GM18505 (cell line): ENCODE measurements at regions not wholly inside any gene's neighbourhood (a gene's known extent, or its start where the extent isn't known, plus 50 kb on each side); places are given as distances from the start of the nearest gene placed in this dataset.
"Not testable (repeated sequence)": the region's sequence is repeated elsewhere in the genome, so short reads cannot be mapped to it uniquely, and the experiment has no call there.

Experiments
- ATAC-seq: cut with Tn5 transposase; IDR thresholded peaks from one replicate; pipeline ENCODE4 v1.9.1; 2021; ENCODE audit not compliant: unreplicated experiment
- POLR2A ChIP-seq: IDR thresholded peaks from 4 replicates; pipeline ENCODE4 v1.6.1; 2011; ENCODE audit warnings: borderline replicate concordance; ENCODE audit not compliant: insufficient read depth, insufficient read length; ENCODE audit errors: extremely low read depth

DNA sequence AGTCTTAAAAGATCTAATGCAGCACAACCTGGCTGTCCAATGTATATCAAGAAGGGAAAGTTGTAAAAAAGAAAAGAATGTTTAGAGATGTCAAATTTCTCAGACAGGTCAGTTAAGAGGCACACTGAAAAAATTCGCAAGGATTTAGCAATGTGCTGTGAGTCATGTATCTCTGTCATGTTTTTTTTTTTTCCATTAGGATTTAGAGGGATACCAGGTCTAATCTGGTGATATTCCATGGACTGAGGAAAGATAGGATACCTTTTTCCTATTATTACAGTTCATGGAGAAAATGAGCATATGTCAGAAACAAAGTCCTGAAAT is 815.4 kb upstream of the PCDH10 start:
- no peak for ATAC-seq

DNA sequence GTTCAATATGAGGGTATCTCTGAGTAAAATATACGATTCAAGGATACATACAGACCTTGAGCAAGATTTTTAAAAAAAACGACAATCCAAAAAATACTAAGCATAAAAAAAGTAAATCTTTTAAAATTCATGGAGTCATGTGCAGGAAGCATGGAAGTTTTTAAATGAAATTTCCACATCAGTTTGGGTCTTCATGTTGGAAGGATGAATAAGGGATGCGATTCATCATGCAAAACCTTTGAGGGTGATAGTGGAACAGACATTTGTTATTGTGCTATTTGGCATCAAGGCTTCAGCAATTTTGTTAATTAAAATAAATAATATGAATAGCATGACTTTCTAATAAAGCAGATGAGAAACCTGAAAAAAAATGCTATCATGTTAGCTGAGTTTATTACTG is 815.0 kb upstream of the PCDH10 start:
- no peak for ATAC-seq
- no peak for TF ChIP-seq POLR2A

More for the DNA sequence above, 815.4 kb upstream of the PCDH10 start:
- TF ChIP-seq POLR2A: no peak

DNA sequence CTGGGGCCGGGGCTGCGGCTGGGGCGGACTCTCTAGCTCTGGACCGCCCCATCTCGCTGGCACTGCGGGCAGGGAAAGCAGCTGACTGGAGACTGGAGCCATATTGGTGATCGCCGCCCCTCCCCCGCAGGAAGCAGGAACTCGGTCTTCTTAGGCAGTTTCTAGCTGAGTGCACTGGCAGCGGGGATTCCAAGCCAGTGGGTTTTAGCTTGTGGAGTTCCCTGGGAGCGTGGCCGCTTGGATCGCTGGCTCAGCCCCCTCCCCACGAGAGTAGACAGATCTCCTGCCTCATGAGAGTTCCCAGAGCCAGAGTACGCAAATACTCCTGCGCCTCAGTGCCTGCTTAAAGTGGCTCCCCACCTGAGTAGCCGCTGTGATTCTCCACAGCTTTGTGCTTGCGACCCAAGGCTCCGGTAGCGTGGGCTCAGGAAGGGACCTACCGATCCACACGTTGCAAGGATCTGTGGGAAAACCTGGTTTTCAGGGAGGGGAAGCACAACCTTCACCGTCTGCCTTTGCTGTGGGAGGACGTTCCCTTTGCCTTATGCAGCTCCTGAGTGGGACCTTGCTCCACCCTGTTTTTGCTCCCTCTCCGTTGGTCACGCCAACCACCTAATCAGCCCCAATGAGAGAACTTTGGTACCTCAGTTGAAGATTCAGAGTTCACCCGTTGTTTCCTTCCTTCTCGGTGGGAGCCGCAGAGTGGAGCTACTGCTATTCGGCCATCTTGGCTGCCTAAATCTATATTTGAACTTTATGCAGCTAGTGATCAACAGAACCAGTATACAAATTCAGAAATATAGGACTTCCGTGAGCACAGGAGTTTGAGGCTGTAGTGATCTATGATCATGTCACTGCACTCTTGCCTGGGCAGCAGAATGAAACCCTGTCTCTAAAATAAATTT is 803.9 kb upstream of the PCDH10 start:
- no peak for TF ChIP-seq POLR2A
- no peak for ATAC-seq

DNA sequence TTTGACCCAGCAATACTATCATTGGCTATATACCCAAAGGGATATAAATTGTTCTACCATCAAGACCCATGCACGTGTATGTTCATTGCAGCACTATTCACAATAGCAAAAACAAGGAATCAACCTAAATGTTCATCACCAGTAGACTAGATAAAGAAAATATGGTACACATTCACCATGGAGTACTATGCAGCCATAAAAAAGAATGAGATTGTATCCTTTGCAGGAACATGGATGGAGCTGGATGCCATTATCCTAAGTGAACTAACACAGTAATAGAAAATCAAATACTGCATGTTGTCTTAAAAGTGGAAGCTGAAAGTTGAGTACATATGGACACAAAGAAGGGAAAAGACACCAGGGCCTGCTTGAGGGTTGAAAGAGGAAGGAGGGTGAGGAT is 803.1 kb upstream of the PCDH10 start:
- TF ChIP-seq POLR2A: no peak
- ATAC-seq: no peak

DNA sequence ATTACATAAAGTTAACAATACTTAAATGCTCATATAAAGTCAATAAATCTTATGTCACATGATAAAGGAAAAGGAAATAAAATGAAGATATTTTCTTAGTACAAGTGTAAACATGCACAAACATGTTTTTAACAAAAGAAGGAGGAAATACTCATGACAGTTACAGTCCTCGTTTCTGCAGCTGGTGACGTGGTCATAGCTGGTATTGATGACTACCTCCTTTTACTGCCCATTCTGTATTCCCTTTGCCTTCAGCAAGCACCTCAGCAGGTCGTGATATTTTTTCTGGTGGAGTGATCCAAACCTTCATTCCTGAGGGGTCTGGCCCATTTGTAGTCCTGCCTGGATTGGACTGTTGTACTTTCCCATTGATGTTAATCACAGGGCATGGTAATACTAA is 797.5 kb upstream of the PCDH10 start:
- not testable (repeated sequence) for ATAC-seq

- no peak for TF ChIP-seq POLR2A
- no peak for ATAC-seq
Observed at GRCh38 chr4:132382243-132382642, 766.9 kb upstream of the PCDH10 start.

- no peak for TF ChIP-seq POLR2A
- no peak for ATAC-seq
Observed at GRCh38 chr4:132383571-132384199, 765.4 kb upstream of the PCDH10 start.

DNA sequence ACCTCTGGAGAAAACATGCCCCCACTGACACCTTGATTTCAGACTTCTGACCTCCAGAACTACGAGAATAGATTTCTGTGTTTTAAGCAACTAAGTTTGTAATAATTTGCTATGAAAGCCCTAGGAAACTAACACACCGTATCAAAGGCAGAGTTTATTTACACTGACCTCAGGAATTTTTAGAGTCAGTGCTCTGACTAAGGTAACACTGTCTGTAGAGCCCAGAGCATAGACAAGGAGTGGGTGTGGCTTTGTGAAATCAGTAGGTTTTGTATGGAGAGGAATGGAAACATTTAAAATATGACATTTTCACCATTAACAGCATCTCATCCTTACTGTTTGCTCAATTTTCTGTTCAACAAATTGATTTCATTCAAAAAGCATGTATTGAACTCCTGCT is 764.4 kb upstream of the PCDH10 start:
- no peak for ATAC-seq
- no peak for TF ChIP-seq POLR2A

DNA sequence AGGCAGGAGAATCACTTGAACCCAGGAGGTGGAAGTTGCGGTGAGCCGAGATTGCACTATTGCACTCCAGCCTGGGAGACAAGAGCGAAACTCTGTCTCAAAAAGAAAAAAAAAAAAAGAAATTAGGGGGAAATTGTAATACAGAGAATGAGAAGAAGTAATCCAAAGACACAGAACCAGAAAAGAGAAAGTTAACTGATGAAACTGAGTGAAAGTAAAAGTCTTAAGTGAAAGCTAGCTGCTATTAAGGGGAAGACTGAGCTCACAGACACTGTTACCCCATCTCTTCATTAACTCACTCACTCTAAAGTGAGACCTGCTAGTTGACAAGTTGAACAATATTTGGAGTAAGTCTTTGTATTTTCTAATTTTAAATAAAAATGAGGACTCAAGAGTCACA is 763.0 kb upstream of the PCDH10 start:
- TF ChIP-seq POLR2A: no peak
- ATAC-seq: no peak

GRCh38 chr4:132387060-132387459 is 762.0 kb upstream of the PCDH10 start:
- no peak for ATAC-seq
- TF ChIP-seq POLR2A: no peak

GRCh38 chr4:132395561-132395960 is 753.5 kb upstream of the PCDH10 start:
- no peak for TF ChIP-seq POLR2A
- ATAC-seq: no peak

DNA sequence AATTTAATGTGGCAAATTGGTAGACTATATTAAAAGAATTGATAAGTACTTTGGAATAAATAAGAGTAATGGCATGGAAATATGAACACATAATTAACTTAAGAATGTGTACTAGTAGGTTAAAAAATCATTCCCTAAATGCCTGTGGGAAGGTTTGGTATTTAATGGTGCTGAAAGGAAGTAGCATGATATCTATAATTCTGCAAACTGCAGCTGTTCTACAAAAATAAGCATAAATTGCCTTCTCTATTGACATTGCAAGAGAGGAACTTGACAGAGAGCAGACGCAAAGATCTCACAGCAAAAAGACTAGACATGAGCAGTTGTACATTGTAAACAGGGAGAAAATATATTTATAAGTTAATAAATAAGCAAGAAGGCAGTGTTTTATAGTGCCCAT is 752.5 kb upstream of the PCDH10 start:
- no peak for TF ChIP-seq POLR2A

DNA sequence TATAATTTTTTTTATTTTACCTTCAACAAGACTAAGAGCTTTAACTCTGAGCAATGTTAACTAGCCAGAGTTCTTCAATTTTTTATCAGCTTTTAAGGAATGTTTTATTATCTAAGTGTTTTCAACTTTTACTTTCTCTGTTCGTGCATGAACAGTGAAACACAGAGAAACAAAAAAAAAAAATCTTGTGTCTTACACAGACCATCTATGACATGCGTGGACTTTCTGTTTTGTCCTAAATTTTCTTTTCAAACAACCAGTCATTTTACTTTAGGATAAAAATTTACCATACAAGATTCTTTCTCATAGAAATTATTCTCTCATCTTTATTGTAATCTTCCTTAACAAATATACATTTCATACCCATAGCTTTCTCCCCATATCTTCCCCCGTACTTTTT is 731.9 kb upstream of the PCDH10 start:
- ATAC-seq: no peak
- TF ChIP-seq POLR2A: no peak

More for the DNA sequence above, 752.5 kb upstream of the PCDH10 start:
- ATAC-seq: no peak

- no peak for TF ChIP-seq POLR2A
Observed at GRCh38 chr4:132427125-132427524, 722.0 kb upstream of the PCDH10 start.

GRCh38 chr4:132437117-132437516 is 712.0 kb upstream of the PCDH10 start:
- no peak for ATAC-seq
- no peak for TF ChIP-seq POLR2A

More at GRCh38 chr4:132427125-132427524, 722.0 kb upstream of the PCDH10 start:
- ATAC-seq: no peak

- TF ChIP-seq POLR2A: no peak
- ATAC-seq: no peak
Observed at GRCh38 chr4:132445386-132445785, 703.7 kb upstream of the PCDH10 start.

DNA sequence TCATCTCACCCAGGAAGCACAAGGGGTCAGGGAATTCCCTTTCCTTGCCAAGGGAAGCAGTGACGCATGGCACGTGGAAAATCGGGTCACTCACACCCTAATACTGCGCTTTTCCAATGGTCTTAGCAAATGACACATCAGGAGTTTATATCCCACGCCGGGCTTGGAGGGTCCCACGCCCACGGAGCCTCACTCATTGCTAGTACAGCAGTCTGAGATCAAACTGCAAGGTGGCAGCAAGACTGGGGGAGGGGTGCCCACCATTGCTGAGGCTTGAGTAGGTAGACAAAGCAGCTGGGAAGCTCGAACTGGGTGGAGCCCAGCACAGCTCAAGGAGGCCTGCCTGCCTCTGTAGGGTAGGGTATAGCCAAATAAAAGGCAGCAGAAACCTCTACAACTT is 691.1 kb upstream of the PCDH10 start:
- ATAC-seq: not testable (repeated sequence)
